ENCODE measurements at regions not wholly inside any gene's neighbourhood (a gene's known extent, or its start where the extent isn't known, plus 50 kb on each side); places are given as distances from the start of the nearest gene placed in this dataset.

- TF ChIP-seq CTCF (IDR thresholded peaks at IDR 0.05; ENCODE audit: low read depth, low read length, poor library complexity, severe bottlenecking) = no peak
- TF ChIP-seq EZH2phosphoT487 (IDR thresholded peaks at IDR 0.05; ENCODE audit: borderline replicate concordance, low read length) = no peak
Measured at GRCh38 chr16:9465161-9465560, 373.7 kb downstream of the HAPSTR1 start.

All from DOHH2 (cell line).